Tibial artery (tissue), 4 donors: ENCODE measurements at regions not wholly inside any gene's neighbourhood (a gene's known extent, or its start where the extent isn't known, plus 50 kb on each side); places are given as distances from the start of the nearest gene placed in this dataset.

Experiments
- DNase-seq, 2 donors: peaks; one replicate each; pipeline ENCODE4 v3.0.0-alpha.2; 2019
- H3K27ac ChIP-seq, 2 donors: fragments of 200-600 bp; sonication (generic) in 1 of 2; 1 replicate in 1 of 2; 2 replicates in 1 of 2; pipeline ENCODE4 v1.5.1; 2018 to 2019; ENCODE audit warnings: mild to moderate bottlenecking in 1 of 2
- H3K27me3 ChIP-seq, 2 donors: fragments of 200-600 bp; sonication (generic) in 1 of 2; one replicate each; pipeline versions ENCODE4 v1.5.1 to v1.6.0; 2016 to 2019
- H3K36me3 ChIP-seq, 3 donors: fragments of 200-600 bp; sonication (generic) in 2 of 3; one replicate each; pipeline ENCODE4 v1.5.1; 2016 to 2019; ENCODE audit warnings: mild to moderate bottlenecking in 2 of 3
- H3K4me1 ChIP-seq, 4 donors: fragments of 200-600 bp; sonication (generic) in 2 of 4; 1 replicate in 3 of 4; 2 replicates in 1 of 4; pipeline ENCODE4 v1.5.1; 2016 to 2019
- H3K4me3 ChIP-seq, 2 donors: fragments of 200-600 bp; sonication (generic) in 1 of 2; 1 replicate in 1 of 2; 2 replicates in 1 of 2; pipeline ENCODE4 v1.5.1; 2018 to 2019; ENCODE audit warnings: mild to moderate bottlenecking in 2 of 2
- H3K9me3 ChIP-seq, 3 donors: fragments of 200-600 bp; sonication (generic) in 1 of 3; one replicate each; pipeline ENCODE4 v1.5.1; 2016 to 2019
- CTCF ChIP-seq, 2 experiments: fragments of 200-600 bp in 1 of 2; fragments of 450-650 bp in 1 of 2; IDR thresholded peaks; one replicate each; pipeline ENCODE4 v1.5.1; 2017 to 2019; ENCODE audit warnings: antibody characterized with exemption in 2 of 2, mild to moderate bottlenecking in 1 of 2, moderate library complexity in 1 of 2
- intact Hi-C: fragments of 100-400 bp; cut with DNase I; formaldehyde crosslinking; loops from one replicate; pipeline ENCODE4 v1.15.0; 2023; ENCODE audit warnings: low total_unique reads

- no peaks in the 10 kb centered on the region for H3K9me3 ChIP-seq
- no peaks in the 10 kb centered on the region for H3K4me1 ChIP-seq
- no peaks in the 10 kb centered on the region for H3K36me3 ChIP-seq
- no peak for TF ChIP-seq CTCF (IDR thresholded peaks at IDR 0.05)
- no peak overlapping the region for H3K4me3 ChIP-seq
- no peak overlapping the region for H3K27ac ChIP-seq
- no peaks in the 10 kb centered on the region for H3K27me3 ChIP-seq
- intact Hi-C loops, result no loop called here
- DNase-seq, result no peak
Measured at GRCh38 chr10:53624722-53625121, 852.1 kb upstream of the MBL2 start.

- intact Hi-C loops, result no loop called here
Measured at GRCh38 chr10:53622201-53622600, 849.6 kb upstream of the MBL2 start.

GRCh38 chr10:53619671-53620070, 847.1 kb upstream of the MBL2 start:
- Histone ChIP-seq H3K27ac (no peak overlapping the region), H3K4me3 (no peak overlapping the region), H3K27me3 (no peaks in the 10 kb centered on the region), H3K36me3 (no peaks in the 10 kb centered on the region), H3K4me1 (no peaks in the 10 kb centered on the region), H3K9me3 (no peaks in the 10 kb centered on the region)
- DNase-seq, result no peak
- intact Hi-C loops, result no loop called here
- no peak for TF ChIP-seq CTCF (IDR thresholded peaks at IDR 0.05)

More at GRCh38 chr10:53622201-53622600, 849.6 kb upstream of the MBL2 start:
- no peak overlapping the region for H3K27ac ChIP-seq
- no peaks in the 10 kb centered on the region for H3K27me3 ChIP-seq
- no peaks in the 10 kb centered on the region for H3K36me3 ChIP-seq
- H3K9me3 ChIP-seq, result no peaks in the 10 kb centered on the region
- H3K4me1 ChIP-seq, result no peaks in the 10 kb centered on the region
- DNase-seq, result no peak
- no peak for TF ChIP-seq CTCF (IDR thresholded peaks at IDR 0.05)
- no peak overlapping the region for H3K4me3 ChIP-seq

- no peak for DNase-seq
- H3K9me3 ChIP-seq, result no peaks in the 10 kb centered on the region
- no peak overlapping the region for H3K27ac ChIP-seq
- no peaks in the 10 kb centered on the region for H3K4me1 ChIP-seq
- H3K4me3 ChIP-seq, result no peak overlapping the region
- no peak for TF ChIP-seq CTCF (IDR thresholded peaks at IDR 0.05)
- intact Hi-C loops, result no loop called here
- no peaks in the 10 kb centered on the region for H3K36me3 ChIP-seq
- no peaks in the 10 kb centered on the region for H3K27me3 ChIP-seq
Measured at GRCh38 chr10:53607691-53608090, 835.1 kb upstream of the MBL2 start.

- Histone ChIP-seq H3K27me3 (no peaks in the 10 kb centered on the region), H3K4me3 (no peak overlapping the region), H3K4me1 (no peaks in the 10 kb centered on the region), H3K27ac (no peak overlapping the region), H3K36me3 (no peaks in the 10 kb centered on the region), H3K9me3 (no peaks in the 10 kb centered on the region)
- no peak for DNase-seq
- intact Hi-C loops, result no loop called here
- TF ChIP-seq CTCF (IDR thresholded peaks at IDR 0.05), result no peak
Measured at GRCh38 chr10:53606981-53607380, 834.4 kb upstream of the MBL2 start.

- DNase-seq, result no peak
- peak; percentile 42 to 56 for TF ChIP-seq CTCF (IDR thresholded peaks at IDR 0.05)
- H3K4me3 ChIP-seq, result no peak overlapping the region
- H3K27ac ChIP-seq, result no peak overlapping the region
- no peaks in the 10 kb centered on the region for H3K4me1 ChIP-seq
- H3K36me3 ChIP-seq, result no peaks in the 10 kb centered on the region
- H3K9me3 ChIP-seq, result no peaks in the 10 kb centered on the region
- H3K27me3 ChIP-seq, result no peaks in the 10 kb centered on the region
- intact Hi-C loops, result no loop called here
Measured at GRCh38 chr10:53601260-53601875, 828.8 kb upstream of the MBL2 start.
